B cell (primary cell): ENCODE measurements at regions not wholly inside any gene's neighbourhood (a gene's known extent, or its start where the extent isn't known, plus 50 kb on each side); places are given as distances from the start of the nearest gene placed in this dataset.

Source experiments
- ATAC-seq: fragments of 200-7000 bp; cut with Tn5 transposase; one replicate; pipeline ENCODE4 v1.10.0; 2021; ENCODE audit warnings: low read depth, mild to moderate bottlenecking, moderate number of reproducible peaks, moderate library complexity
- CTCF ChIA-PET: fragments of 350-600 bp; sonication (Branson Sonifier 250); formaldehyde crosslinking; loops from one replicate; lab custom pipeline; 2021; ENCODE audit warnings: antibody characterized with exemption, inconsistent platforms; lab: Charles Lee
- POLR2A ChIA-PET: fragments of 350-600 bp; sonication (Branson Sonifier 250); formaldehyde crosslinking; loops from one replicate; lab custom pipeline; 2021; ENCODE audit warnings: antibody characterized with exemption; lab: Charles Lee
- DNase-seq: peaks from one replicate; pipeline ENCODE4 v3.0.0; 2013
- H2AFZ ChIP-seq: 2 replicates; pipeline ENCODE4 v1.6.1; 2012; ENCODE audit warnings: mild to moderate bottlenecking, low read depth, low read length; ENCODE audit not compliant: insufficient read depth, poor library complexity, severe bottlenecking
- H3K27ac ChIP-seq, 2 donors: 1 replicate in 1 of 2; 2 replicates in 1 of 2; pipeline ENCODE4 v1.5.1; 2012 to 2013; ENCODE audit warnings: low read length in 2 of 2, mild to moderate bottlenecking in 2 of 2, moderate library complexity in 1 of 2
- H3K27me3 ChIP-seq, 4 experiments: fragments of 200-600 bp in 1 of 4; sonication (generic) in 1 of 4; replicated peaks in 1 of 4; 1 replicate in 2 of 4; 2 replicates in 2 of 4; pipeline versions ENCODE4 v1.6.1 to v1.7.0; 2013 to 2016; ENCODE audit warnings: low read length in 3 of 4, mild to moderate bottlenecking in 2 of 4, mixed read lengths in 1 of 4, moderate library complexity in 1 of 4; ENCODE audit not compliant: insufficient read depth in 4 of 4, control insufficient read depth in 3 of 4; ENCODE audit errors: control extremely low read depth in 1 of 4
- H3K36me3 ChIP-seq, 2 experiments: replicated peaks in 1 of 2; 1 replicate in 1 of 2; 2 replicates in 1 of 2; pipeline versions ENCODE4 v1.6.1 to v1.7.1; 2013; ENCODE audit warnings: low read length in 1 of 2; ENCODE audit not compliant: insufficient read depth in 2 of 2, control insufficient read depth in 1 of 2; ENCODE audit errors: control extremely low read depth in 1 of 2, extremely low read depth in 1 of 2
- H3K4me1 ChIP-seq, 2 donors: fragments of 200-600 bp in 1 of 2; sonication (generic) in 1 of 2; 1 replicate in 1 of 2; 2 replicates in 1 of 2; pipeline versions ENCODE4 v1.5.1 to v1.6.1; 2013 to 2017; ENCODE audit warnings: low read length in 2 of 2; ENCODE audit not compliant: control insufficient read depth in 2 of 2, insufficient read depth in 2 of 2
- H3K4me2 ChIP-seq: replicated peaks from 2 replicates; pipeline ENCODE3; 2012; ENCODE audit warnings: mild to moderate bottlenecking, low read depth, low read length; ENCODE audit not compliant: poor library complexity, severe bottlenecking
- H3K4me3 ChIP-seq, 5 experiments: fragments of 200-600 bp in 1 of 5; sonication (generic) in 1 of 5; 1 replicate in 3 of 5; 2 replicates in 2 of 5; pipeline versions ENCODE4 v1.5.1 to v1.7.0; 2011 to 2016; ENCODE audit warnings: low read length in 4 of 5, mild to moderate bottlenecking in 4 of 5, low read depth in 2 of 5, control low read depth in 1 of 5, moderate library complexity in 1 of 5; ENCODE audit not compliant: insufficient read depth in 1 of 5; ENCODE audit errors: control extremely low read depth in 1 of 5, extremely low read depth in 1 of 5
- H3K79me2 ChIP-seq: fragments of 200-600 bp; sonication (generic); one replicate; pipeline ENCODE4 v1.6.0; 2016; ENCODE audit warnings: low read length; ENCODE audit not compliant: control insufficient read depth, insufficient read depth
- H3K9ac ChIP-seq: fragments of 200-600 bp; sonication (generic); 2 replicates; pipeline ENCODE4 v1.6.1; 2017; ENCODE audit warnings: mild to moderate bottlenecking, low read length, moderate library complexity
- H3K9me3 ChIP-seq, 3 donors: one replicate each; pipeline versions ENCODE4 v1.6.1 to v1.7.1; 2013; ENCODE audit warnings: low read length in 2 of 3; ENCODE audit not compliant: control insufficient read depth in 2 of 3, insufficient read depth in 1 of 3; ENCODE audit errors: control extremely low read depth in 1 of 3
- H4K20me1 ChIP-seq: 2 replicates; pipeline ENCODE4 v1.6.0; 2012; ENCODE audit warnings: mild to moderate bottlenecking, low read length; ENCODE audit not compliant: insufficient read depth, control insufficient read depth, poor library complexity, severe bottlenecking
- H3K27ac Mint-ChIP-seq: one replicate; pipeline ENCODE4 v1.8.0; 2021; ENCODE audit warnings: mixed read lengths
- H3K27me3 Mint-ChIP-seq: one replicate; pipeline ENCODE4 v1.8.0; 2021; ENCODE audit warnings: mixed read lengths
- H3K4me1 Mint-ChIP-seq: one replicate; pipeline ENCODE4 v1.8.0; 2021; ENCODE audit warnings: mixed read lengths
- H3K4me3 Mint-ChIP-seq: one replicate; pipeline ENCODE4 v1.8.0; 2021; ENCODE audit warnings: mixed read lengths
- H3K9me3 Mint-ChIP-seq: one replicate; pipeline ENCODE4 v1.8.0; 2022; ENCODE audit warnings: mixed read lengths; ENCODE audit not compliant: insufficient read depth
- CTCF ChIP-seq: fragments of 200-600 bp; IDR thresholded peaks from one replicate; pipeline ENCODE4 v1.8.0; 2022; ENCODE audit warnings: antibody characterized with exemption, mild to moderate bottlenecking
- EZH2 ChIP-seq: IDR thresholded peaks from 2 replicates; pipeline ENCODE4 v1.6.1; 2012; ENCODE audit warnings: borderline replicate concordance, low read depth, mild to moderate bottlenecking, moderate library complexity, low read length; ENCODE audit not compliant: insufficient read depth, poor library complexity, severe bottlenecking
- WGBS: methylation state at CpG from one replicate; pipeline ENCODE4 v1.1.5; 2013; ENCODE audit warnings: missing lambda C conversion rate; ENCODE audit not compliant: insufficient coverage; 5-methylcytosine and 5-hydroxymethylcytosine counted together
- intact Hi-C: fragments of 100-400 bp; cut with micrococcal nuclease; formaldehyde crosslinking; loops from one replicate; pipeline ENCODE4 v1.10.0; 2022

GRCh38 chr1:117780687-117781475 lies 148.5 kb downstream of the GDAP2 start:
- H2AFZ ChIP-seq, result no peak overlapping the region
- no peaks in the 10 kb centered on the region for H3K79me2 ChIP-seq
- TF ChIP-seq EZH2 (no peak), CTCF (no peak)
- intact Hi-C loops, result no loop called here
- Mint-ChIP-seq H3K9me3 (no peaks in the 10 kb centered on the region), H3K4me3 (no peak overlapping the region), H3K4me1 (peaks cover 3% of the 10 kb centered on the region), H3K27ac (no peak overlapping the region), H3K27me3 (peaks cover 4% of the 10 kb centered on the region)
- H3K4me3 ChIP-seq, result no peak overlapping the region
- POLR2A ChIA-PET, result no interaction called here
- CTCF ChIA-PET, result interaction anchor here (0.6 kb wide), 1 partner anchor 182 kb away, joined by 3 read pairs; no protein-coding TSS in a partner anchor
- no peaks in the 10 kb centered on the region for H4K20me1 ChIP-seq
- ATAC-seq (no peak), DNase-seq (no peak)
- H3K9ac ChIP-seq, result no peak overlapping the region
- H3K27me3 ChIP-seq, result peaks cover 0 to 4% (median 0%) of the 10 kb centered on the region in 4 experiments
- H3K9me3 ChIP-seq, result no peaks in the 10 kb centered on the region
- no peaks in the 10 kb centered on the region for H3K36me3 ChIP-seq
- WGBS, result 100% methylated on average over 3 of the region's 5 CpGs
- H3K4me2 ChIP-seq, result no peak overlapping the region
- no peak overlapping the region for H3K27ac ChIP-seq
- H3K4me1 ChIP-seq, result no peaks in the 10 kb centered on the region

GRCh38 chr1:117782056-117782455 lies 147.4 kb downstream of the GDAP2 start:
- H4K20me1 ChIP-seq, result no peaks in the 10 kb centered on the region
- peaks cover 9% of the 10 kb centered on the region for H3K27me3 Mint-ChIP-seq
- POLR2A ChIA-PET, result no interaction called here
- no peak overlapping the region for H3K4me3 Mint-ChIP-seq
- no peak overlapping the region for H3K4me2 ChIP-seq
- intact Hi-C loops, result no loop called here
- 100% methylated on average over 1 of the region's 4 CpGs for WGBS
- ATAC-seq (no peak), DNase-seq (no peak)
- H3K9ac ChIP-seq, result no peak overlapping the region
- no peak overlapping the region for H3K27ac Mint-ChIP-seq
- CTCF ChIA-PET, result no interaction called here
- peaks cover 3% of the 10 kb centered on the region for H3K4me1 Mint-ChIP-seq
- no peaks in the 10 kb centered on the region for H3K9me3 ChIP-seq
- no peak overlapping the region for H3K4me3 ChIP-seq
- H3K27ac ChIP-seq, result no peak overlapping the region
- H3K36me3 ChIP-seq, result no peaks in the 10 kb centered on the region
- TF ChIP-seq EZH2 (no peak), CTCF (no peak)
- no peaks in the 10 kb centered on the region for H3K79me2 ChIP-seq
- no peaks in the 10 kb centered on the region for H3K9me3 Mint-ChIP-seq
- no peaks in the 10 kb centered on the region for H3K4me1 ChIP-seq
- peaks cover 0 to 4% (median 0%) of the 10 kb centered on the region in 4 experiments for H3K27me3 ChIP-seq
- H2AFZ ChIP-seq, result no peak overlapping the region
